GM21526 (cell line): ENCODE measurements at regions not wholly inside any gene's neighbourhood (a gene's known extent, or its start where the extent isn't known, plus 50 kb on each side); places are given as distances from the start of the nearest gene placed in this dataset.
A peak's percentile ranks its signal among the peaks of the same experiment; 100 is the strongest.
"Not testable (repeated sequence)": the region's sequence is repeated elsewhere in the genome, so short reads cannot be mapped to it uniquely, and the experiment has no call there.

Experiments used
- ATAC-seq: cut with Tn5 transposase; IDR thresholded peaks from one replicate; pipeline ENCODE4 v1.9.1; 2021; ENCODE audit warnings: moderate library complexity; ENCODE audit not compliant: unreplicated experiment, low FRiP score

DNA sequence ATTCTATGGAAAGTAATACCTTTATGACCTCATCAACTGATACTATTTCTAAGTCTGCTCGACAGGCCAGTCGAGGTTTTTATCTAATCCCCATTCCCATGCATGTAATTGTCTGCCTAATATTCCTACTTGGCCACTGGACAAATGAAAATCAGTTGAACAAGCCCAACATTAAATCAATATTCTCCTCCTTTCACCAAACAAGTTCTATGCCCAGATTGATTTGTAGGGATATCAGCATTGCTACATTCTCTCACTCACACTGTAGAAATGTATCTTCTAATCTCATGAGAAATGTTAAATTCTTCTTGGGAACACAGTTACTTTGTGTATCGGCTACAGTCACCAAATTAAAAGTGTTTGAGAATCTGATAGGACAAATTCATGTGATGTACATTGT is 208.8 kb upstream of the CTNND2 start:
- no peak for ATAC-seq

DNA sequence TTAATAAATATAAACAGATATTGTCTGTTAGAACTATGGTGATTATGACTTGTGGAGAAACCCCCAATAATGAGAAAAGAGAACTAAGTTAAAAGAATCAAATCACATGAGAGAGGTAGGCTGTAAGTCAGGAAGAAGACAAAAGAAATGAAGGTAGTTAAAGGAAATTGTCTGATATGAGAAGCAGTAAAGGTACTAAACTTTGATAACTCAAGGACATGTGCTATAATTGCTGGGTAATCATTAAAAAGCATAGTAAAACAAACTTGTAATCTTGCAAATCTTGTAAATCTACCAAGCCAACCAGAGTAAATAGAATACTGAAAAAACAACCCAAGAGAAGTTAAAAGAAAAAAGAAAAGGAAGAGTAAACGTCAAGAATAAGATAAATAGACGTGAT is 207.0 kb upstream of the CTNND2 start:
- ATAC-seq: no peak

DNA sequence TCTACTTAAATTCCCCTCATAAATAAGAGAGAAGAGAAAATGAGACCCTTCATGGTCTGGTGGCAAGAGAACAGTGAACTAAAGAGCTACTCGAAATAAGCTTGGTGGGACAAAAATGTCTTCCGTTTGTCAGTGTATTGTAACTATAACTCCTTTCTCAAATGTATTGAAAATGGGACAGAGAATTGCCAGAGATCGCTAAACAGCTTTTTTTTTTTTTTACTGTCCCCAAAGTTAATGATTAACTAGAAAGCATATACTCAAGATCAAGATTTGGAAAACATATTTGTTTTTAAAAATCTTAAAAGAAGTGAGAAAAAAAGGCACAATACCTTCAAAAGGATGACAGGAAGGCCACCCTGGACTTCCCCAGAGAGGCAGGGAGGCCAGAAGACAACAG is 206.4 kb upstream of the CTNND2 start:
- ATAC-seq: no peak

DNA sequence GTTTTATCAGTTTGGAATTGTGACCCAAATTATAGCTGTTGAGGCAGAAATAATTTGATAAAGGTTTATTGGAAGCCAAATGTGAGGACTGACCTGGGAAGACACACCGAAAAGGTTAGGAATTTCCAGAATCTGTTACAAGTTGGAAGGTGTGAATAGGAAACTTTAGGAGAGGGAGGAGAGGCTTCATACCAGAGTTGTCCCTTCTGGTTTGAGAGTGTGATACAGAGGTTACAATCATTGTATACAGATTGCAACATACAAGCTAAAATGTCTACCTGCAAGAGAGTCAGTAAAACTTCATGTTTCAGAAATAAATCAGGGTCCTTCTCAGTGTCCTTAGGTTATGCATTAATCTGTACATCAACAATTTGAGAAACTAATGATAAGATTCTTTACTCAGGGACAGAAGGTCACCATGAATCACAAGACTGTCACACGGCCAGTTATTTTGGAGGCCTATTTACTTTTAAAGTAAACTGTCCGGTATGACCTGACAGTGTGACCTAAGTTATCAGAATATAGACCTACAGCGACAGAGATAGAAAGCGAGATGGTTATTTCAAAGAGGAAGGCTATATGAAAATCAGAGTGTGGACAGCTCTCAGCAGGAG is 204.9 kb upstream of the CTNND2 start:
- no peak for ATAC-seq

DNA sequence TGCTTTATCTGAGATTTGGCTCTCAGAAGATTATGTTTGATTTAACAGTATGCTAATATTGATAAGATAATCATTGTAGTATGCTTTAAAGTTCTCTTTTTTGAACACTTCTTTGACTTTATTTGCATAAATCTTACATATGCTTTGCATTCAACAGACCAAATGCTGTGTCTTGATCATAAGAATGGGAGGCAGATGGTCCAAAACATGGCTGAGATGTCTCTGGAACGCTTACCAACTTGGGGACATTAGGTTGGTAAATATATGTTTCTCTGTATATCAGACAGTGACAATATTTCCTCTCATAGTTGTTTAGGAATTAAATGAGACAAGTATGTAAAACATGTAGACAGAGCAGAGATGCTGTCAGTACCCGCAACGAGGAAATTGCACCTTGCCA is 197.9 kb upstream of the CTNND2 start:
- no peak for ATAC-seq

DNA sequence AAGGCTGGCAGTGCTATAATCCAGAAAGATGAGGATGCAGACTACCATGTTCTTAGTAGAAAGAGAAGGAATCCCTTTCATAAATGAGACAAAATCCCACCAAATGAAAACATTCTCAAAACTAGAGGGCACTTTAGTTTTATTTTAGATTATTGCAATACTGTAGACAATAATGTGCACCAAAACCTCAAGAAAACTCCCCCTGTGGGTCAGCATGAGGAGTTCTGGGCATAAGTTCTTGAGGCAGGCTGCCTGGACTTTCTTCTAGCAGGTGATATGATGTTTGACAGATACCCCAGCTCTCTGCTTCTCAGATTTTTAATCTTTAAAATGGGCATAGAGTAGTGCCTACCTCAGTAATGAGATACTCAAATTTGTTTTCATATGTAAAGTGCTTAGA is 196.3 kb upstream of the CTNND2 start:
- ATAC-seq: no peak

DNA sequence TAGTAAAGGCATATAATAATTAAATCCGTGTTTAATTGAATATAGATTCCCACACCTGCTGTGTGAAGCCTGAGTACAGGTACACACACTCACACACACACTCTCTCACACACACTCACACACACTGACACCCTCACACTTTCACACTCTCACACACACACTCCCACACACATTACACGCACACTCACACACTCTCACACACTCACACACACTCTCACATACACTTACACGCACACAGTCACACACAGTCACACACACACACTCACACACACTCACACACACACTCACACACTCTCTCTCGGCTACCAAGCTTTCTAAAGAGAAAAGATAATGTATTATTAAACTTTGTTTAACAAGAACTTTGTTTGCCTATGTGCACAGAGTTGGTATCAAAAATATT is 195.1 kb upstream of the CTNND2 start:
- no peak for ATAC-seq

DNA sequence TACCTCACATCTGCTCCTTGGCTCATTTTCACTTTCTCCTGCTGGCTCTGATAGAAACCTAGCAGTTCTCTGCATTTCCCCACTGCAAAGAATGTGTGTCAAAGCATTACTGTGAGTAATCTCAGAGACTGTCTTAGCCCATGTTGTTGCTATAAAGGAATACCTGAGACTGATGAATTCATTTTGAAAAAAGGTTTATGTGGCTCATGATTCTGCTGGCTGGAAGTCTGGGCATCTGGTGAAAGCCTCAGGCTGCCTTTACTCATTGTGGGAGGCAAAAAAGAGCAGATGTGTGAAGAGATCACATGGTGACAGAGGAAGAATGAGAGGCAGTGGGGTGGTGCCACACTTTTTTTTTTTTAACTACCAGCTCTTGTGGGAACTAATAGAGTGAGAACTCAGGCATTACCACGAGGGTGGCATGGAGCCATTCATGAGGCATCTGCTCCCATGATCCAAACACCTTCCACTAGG is 191.6 kb upstream of the CTNND2 start:
- ATAC-seq: no peak

DNA sequence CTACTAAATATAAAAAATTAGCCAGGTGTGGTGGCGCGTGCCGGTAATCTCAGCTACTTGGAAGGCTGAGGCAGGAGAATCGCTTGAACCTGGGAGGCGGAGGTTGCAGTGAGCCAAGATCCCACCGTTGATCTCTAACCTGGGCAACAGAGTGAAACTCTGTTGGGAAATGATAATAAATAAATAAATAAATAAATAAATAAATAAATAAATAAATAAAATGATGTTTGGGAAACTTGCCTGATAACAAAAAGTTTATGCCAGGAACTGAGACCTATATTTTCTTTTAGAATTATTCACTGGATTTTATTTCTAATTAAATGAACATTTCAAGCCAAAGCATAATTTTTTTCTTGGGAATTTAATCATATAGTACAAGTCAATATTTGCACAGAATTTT is 189.3 kb upstream of the CTNND2 start:
- no peak for ATAC-seq

DNA sequence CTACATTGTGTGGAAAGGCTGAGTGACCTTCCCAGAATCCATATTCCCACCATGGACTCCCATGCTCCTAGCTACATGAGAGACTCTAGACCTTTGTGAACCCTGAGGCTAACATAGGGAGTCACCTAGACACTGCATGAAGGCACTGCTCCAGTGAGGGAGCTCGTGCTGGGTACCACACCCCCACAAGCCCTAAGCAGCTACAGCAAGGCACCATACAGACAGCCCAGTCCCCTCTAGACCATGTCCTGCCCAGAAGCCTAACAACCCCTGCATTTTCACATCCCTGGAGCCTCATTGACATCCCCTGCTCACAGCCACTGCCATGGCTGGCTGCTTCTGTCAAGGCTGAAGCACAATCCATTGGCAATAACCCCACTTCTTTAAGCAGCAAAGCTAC is 176.5 kb upstream of the CTNND2 start:
- no peak for ATAC-seq

DNA sequence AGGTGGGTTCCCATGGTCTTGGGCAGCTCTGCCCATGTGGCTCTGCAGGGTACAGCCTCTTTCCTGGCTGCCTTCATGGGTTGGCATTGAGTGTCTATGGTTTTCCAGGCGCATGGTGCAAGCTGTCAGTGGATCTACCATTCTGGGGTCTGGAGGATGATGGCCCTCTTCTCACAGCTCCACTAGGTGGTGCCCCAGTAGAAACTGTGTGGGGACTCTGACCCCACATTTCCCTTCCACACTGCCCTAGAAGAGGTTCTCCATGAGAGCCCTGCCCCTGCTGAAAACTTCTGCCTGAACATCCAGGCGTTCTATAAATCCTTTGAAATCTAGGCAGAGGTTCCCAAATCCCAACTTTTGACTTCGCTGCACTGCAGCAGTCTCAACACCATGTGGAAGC is 174.0 kb upstream of the CTNND2 start:
- ATAC-seq: not testable (repeated sequence)

DNA sequence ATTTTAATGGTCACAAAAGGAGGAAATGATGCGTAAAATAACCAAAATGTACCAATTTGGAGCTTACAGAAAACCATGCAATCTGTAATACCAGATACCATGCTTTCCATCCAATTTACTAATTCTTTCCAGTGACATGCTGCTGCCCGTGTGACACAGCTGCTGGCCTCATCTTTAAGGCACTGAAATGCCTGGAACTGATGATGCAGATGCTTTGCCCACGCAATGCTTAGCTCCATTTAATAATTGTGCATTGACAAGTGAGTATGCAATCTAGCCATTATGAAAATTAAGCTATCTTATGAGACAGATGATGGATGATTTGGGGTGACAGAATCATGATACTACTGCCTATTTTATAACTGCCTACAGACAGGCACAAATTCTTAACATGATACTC is 169.2 kb upstream of the CTNND2 start:
- ATAC-seq: no peak

DNA sequence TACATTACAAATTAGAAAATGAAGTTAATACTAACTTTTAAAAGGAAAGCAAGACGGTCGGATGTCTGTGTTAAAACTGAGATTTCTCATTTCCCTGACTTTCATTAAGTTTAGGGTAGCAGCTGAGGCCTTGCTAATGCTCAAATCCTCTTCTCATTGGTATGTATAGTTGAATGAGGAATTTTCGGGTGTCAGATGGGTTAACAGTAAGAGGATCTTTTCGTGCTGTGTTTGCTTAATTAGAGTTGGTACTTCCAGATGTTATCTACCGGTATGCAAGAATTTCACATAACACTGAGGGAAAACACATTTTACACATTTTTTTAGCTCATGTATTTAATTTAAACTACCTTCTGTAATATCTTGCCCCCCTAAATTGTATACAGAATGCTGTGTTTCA is 168.2 kb upstream of the CTNND2 start:
- ATAC-seq: no peak

DNA sequence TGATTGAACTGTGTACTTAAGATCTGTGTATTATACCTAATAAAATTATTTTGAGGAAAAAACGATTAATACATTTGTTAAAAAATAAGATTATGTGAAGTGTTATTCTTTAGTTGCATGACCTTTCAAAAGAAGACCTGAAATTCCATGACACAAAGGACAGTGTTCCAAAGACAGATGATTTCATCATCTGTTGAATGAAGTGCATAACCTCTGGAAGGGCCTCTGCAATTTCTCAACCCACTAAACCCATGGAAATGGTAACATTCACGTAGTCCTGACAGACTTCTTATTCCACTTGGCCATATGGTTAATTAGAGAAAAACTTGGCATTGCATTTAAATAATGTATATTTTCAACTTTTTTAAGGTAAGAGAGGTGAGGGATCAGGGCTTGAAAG is 167.2 kb upstream of the CTNND2 start:
- ATAC-seq: no peak

DNA sequence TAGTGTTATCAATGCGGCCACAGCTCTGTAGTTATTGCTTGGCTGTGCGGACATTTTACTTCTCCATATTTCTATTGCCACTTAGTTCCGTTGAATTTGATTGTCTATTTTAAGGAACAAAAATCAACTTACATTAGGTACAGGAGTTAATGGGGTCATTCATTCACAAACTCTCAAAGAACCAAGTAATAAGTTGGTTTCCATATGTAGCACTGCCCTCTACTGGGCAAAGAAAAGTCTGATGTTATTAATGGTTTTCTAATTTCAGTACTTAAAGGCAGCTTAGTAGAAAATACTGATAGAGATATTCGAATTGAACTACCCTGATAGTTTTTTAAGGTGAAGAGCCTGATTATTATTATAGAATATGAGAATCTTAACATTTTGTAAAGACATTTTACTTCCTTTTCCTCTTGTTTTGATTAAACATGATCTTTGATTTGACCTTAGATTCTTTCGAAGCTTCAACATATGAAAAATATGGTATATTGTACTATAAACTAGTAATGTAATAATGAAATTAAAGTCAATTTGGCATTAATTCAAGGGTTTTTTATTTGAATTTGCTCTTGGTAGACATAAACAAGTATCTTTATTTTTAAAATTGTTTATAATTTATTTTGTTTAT is 119.5 kb upstream of the CTNND2 start:
- ATAC-seq: peak; percentile 58

DNA sequence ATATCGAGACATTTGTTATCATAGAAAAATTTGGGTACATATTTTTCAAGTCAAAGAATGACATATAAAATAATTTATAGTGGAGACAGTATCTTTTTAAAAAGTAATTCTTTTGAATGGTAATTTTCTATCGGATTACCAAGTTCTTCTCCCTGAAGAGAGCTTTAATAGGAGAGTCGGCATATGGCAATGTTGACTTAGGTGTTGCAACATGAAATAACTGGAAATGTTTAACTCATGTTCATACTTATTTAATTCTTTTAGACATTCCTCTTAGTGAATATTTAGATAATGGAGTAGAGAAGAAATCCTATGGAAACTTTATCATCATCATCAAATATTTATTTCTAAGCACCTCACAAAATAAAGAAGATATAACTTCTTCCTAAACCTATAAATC is 118.2 kb upstream of the CTNND2 start:
- ATAC-seq: no peak

DNA sequence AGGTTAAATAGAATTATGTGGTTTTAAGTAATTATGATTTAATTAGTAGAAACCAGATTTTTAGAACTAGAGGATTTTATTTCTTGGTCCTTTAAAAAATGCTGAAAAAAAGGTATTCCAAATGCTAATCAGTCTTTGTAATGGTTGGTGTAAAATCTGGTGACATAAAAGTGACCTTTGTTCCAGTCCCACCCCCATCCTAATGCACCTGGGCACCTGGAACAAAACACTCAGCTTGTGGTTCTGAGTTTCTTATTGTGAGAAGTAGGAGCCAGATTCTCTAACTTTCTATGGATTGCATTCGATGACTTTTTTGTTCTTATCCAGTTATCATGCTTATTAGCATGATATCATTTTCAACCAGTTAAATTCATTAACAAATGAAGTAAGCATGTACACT is 115.1 kb upstream of the CTNND2 start:
- no peak for ATAC-seq

DNA sequence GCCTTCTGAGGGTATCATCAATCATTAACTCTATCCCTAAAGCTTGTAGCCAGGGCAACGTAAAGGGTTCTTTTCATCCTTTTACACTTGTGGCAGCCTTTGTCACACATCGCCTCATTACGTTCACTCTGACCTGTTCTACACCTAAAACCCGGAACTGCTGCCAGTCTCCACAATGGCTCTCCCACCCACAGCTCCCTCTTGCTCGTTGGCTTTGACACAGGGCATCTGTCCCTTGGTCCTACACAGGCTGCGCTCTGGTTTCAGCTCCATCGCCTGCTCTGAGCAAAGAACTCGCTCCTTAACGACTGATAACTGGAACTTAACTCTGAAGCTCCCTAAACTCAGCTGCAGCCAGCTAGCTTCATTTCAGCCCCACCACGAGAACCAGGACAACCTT is 112.8 kb upstream of the CTNND2 start:
- ATAC-seq: no peak

DNA sequence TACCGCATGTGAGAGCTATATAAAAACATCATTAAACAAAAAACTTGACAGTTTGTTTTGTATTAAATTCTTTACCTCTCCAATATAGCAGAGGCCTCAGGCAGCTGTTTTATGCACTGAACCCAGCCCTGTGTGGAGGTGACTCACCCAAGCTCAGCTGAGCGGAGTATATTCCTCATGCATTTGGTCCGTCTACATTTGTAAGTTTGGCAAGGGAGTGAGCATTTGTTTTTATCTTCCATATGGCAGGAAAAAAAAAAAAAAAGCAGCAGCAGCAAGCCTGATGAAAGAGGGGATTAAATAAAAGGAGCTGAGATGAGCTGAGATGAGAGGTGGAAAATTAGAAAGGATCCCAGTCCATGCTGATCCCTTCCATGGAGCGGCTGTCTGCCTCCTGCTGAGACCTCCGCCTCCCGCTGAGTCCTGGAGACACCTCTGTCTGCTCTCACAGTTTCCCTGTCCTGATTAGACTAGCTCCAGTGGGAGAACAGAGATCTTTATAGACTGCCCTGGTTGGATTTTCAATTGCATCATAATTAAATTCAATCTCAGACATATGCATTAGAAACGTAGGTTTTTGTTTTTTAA is 112.0 kb upstream of the CTNND2 start:
- ATAC-seq: no peak

DNA sequence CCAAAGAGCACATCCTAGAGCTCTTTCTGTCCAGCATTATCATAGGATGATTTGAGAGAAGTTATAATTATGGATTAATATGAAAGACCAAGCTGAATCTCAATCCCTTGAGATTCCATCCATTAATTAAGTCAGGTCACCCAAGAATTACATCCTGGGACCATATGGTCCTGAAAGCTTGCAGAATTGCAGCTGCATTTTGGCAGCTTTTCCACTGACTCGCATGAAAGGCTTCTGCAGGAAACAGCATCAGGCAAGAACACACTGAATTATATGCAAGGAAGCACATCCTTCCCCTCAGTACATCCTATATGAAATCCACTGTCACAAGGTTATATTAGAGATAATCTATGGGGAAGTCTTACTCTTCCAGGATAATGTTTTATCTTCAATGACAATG is 109.1 kb upstream of the CTNND2 start:
- no peak for ATAC-seq

DNA sequence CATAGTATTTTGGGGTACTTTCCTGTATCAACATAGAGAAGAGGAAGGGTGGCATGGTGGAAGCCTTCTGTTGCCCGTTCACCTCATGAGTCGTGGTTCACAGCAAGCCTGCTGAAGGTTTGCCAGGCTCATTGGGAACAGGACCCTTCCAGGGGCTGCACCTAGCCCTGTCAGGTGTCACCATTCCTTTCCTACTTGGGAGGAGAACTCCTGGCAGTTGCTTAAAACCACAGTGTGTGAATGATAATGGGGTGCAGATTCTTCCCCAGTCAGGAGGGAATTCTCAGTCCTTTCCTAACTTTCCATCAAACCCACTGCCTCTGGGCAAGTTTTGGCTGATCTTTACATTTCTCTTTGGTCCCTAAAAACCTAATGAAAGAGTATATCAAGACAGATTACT is 99.4 kb upstream of the CTNND2 start:
- no peak for ATAC-seq

DNA sequence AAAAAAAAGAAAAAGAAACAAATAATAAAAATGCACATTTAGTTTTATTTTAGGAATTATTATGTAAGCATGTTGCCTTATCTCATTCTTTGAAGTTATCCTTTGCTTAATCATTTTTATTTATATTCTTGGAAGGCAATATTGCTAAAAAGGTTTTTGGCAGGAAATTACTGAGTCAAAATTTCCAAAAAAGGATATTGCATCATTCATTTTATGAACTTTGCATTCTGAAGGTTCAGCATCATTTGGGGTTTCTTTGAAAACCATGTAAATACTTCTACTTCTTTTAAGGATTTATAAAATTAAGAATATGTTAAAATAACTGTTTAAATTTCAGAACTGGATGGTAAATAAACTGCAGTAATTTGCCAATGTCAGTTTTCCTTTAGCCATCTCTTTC is 94.2 kb upstream of the CTNND2 start:
- no peak for ATAC-seq
